HG03520 (cell line): ENCODE measurements at regions not wholly inside any gene's neighbourhood (a gene's known extent, or its start where the extent isn't known, plus 50 kb on each side); places are given as distances from the start of the nearest gene placed in this dataset.
"Not testable (repeated sequence)": the region's sequence is repeated elsewhere in the genome, so short reads cannot be mapped to it uniquely, and the experiment has no call there.

Experiments
- ATAC-seq: cut with Tn5 transposase; IDR thresholded peaks from one replicate; pipeline ENCODE4 v1.9.1; 2021; ENCODE audit warnings: mild to moderate bottlenecking, moderate library complexity; ENCODE audit not compliant: unreplicated experiment

- ATAC-seq: no peak
These were observed 362.5 kb upstream of the ADAMTS5 start for GRCh38 chr21:27329255-27329851.

GRCh38 chr21:27326301-27326700, 359.4 kb upstream of the ADAMTS5 start:
- no peak for ATAC-seq

- ATAC-seq: no peak
These were observed 356.4 kb upstream of the ADAMTS5 start for GRCh38 chr21:27323331-27323730.

- ATAC-seq: no peak
These were observed 354.9 kb upstream of the ADAMTS5 start for GRCh38 chr21:27321791-27322190.

- no peak for ATAC-seq
These were observed 354.0 kb upstream of the ADAMTS5 start for GRCh38 chr21:27320868-27321267.

GRCh38 chr21:27317601-27318000, 350.7 kb upstream of the ADAMTS5 start:
- ATAC-seq: not testable (repeated sequence)

GRCh38 chr21:27315373-27315772, 348.5 kb upstream of the ADAMTS5 start:
- no peak for ATAC-seq

- no peak for ATAC-seq
These were observed 347.2 kb upstream of the ADAMTS5 start for GRCh38 chr21:27314131-27314530.

- ATAC-seq: no peak
These were observed 340.2 kb upstream of the ADAMTS5 start for GRCh38 chr21:27306791-27307775.

- ATAC-seq: no peak
These were observed 339.3 kb upstream of the ADAMTS5 start for GRCh38 chr21:27306206-27306605.

GRCh38 chr21:27301220-27301619, 334.3 kb upstream of the ADAMTS5 start:
- ATAC-seq: no peak

GRCh38 chr21:27300770-27301169, 333.9 kb upstream of the ADAMTS5 start:
- no peak for ATAC-seq

- ATAC-seq: no peak
These were observed 331.6 kb upstream of the ADAMTS5 start for GRCh38 chr21:27298465-27298864.

- no peak for ATAC-seq
These were observed 326.4 kb upstream of the ADAMTS5 start for GRCh38 chr21:27293239-27293638.

GRCh38 chr21:27292783-27293182, 325.9 kb upstream of the ADAMTS5 start:
- ATAC-seq: no peak

GRCh38 chr21:27292229-27292628, 325.3 kb upstream of the ADAMTS5 start:
- no peak for ATAC-seq

GRCh38 chr21:27291006-27291405, 324.1 kb upstream of the ADAMTS5 start:
- no peak for ATAC-seq

GRCh38 chr21:27290028-27290427, 323.1 kb upstream of the ADAMTS5 start:
- ATAC-seq: no peak

GRCh38 chr21:27286760-27287159, 319.9 kb upstream of the ADAMTS5 start:
- no peak for ATAC-seq

GRCh38 chr21:27277110-27277509, 310.2 kb upstream of the ADAMTS5 start:
- ATAC-seq: no peak

GRCh38 chr21:27275294-27275927, 308.5 kb upstream of the ADAMTS5 start:
- ATAC-seq: no peak

GRCh38 chr21:27269644-27270043, 302.8 kb upstream of the ADAMTS5 start:
- ATAC-seq: no peak
